ENCODE measurements at regions not wholly inside any gene's neighbourhood (a gene's known extent, or its start where the extent isn't known, plus 50 kb on each side); places are given as distances from the start of the nearest gene placed in this dataset.

DNA sequence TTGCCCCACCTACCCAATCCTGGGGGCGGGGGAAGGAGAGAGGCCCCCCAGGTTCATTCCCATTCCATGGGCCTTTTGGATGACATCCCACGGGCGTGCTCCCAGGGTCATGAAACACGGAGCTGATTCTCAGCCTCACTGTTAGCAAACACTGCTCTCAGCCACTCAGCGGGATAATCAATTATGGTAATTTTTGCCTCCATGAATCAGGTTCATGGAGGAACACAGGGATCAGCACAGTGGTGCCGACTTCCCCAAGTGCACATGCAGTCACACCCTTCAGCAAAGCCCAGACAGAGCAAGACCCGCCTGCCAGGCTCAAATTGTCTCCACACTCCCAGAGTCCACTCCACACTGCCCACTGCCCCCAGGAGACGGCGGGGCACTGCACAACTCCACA, 164.6 kb downstream of the ENGASE start:
- no peak for TF ChIP-seq CTCF (IDR thresholded peaks at IDR 0.05)
- TF ChIP-seq POLR2A (IDR thresholded peaks at IDR 0.05): no peak
- TF ChIP-seq POLR2AphosphoS5 (IDR thresholded peaks at IDR 0.05): no peak

Data from prostate gland (tissue), 2 donors.